ENCODE measurements at regions not wholly inside any gene's neighbourhood (a gene's known extent, or its start where the extent isn't known, plus 50 kb on each side); places are given as distances from the start of the nearest gene placed in this dataset.

- DNase-seq (ENCODE audit: low spot score) (peak; percentile 79), ATAC-seq (no peak)
- H3K4me1 Mint-ChIP-seq, result no peaks in the 10 kb centered on the region
- no peaks in the 10 kb centered on the region for H3K36me3 ChIP-seq (ENCODE audit: insufficient read depth)
- H3K36me3 Mint-ChIP-seq (ENCODE audit: low read depth), result peaks cover 10% of the 10 kb centered on the region; the same call in 2 of the 3 replicates
- H3K27ac Mint-ChIP-seq, result no peak overlapping the region
- H3K9me3 Mint-ChIP-seq, result peaks cover 16% of the 10 kb centered on the region; the same call in 2 of the 3 replicates
- H3K79me2 ChIP-seq (replicated peaks; ENCODE audit: insufficient read depth), result no peaks in the 10 kb centered on the region
- no peaks in the 10 kb centered on the region for H3K9me2 ChIP-seq (ENCODE audit: insufficient read depth)
- H3K4me2 ChIP-seq, result no peak overlapping the region
- H3K27me3 Mint-ChIP-seq (ENCODE audit: insufficient read depth, low read depth, poor library complexity), result no peaks in the 10 kb centered on the region
- H3K4me3 Mint-ChIP-seq, result no peak overlapping the region
- TF ChIP-seq NANOG (IDR thresholded peaks at IDR 0.05; ENCODE audit: borderline replicate concordance) (no peak), CTCF (conservative IDR thresholded peaks at IDR 0.05; ENCODE audit: low read depth in 2 of 2) (peak; percentile 63 to 70)
- H4K20me1 ChIP-seq (replicated peaks; ENCODE audit: insufficient read depth), result no peaks in the 10 kb centered on the region
- H3F3A ChIP-seq (replicated peaks; ENCODE audit: low read depth), result no peaks in the 10 kb centered on the region
- no peak overlapping the region for H3K27ac ChIP-seq (ENCODE audit: low read depth)
- H2AFZ ChIP-seq, result no peak overlapping the region
- H3K4me1 ChIP-seq (ENCODE audit: insufficient read depth), result no peaks in the 10 kb centered on the region
- H3K4me3 ChIP-seq, result no peak overlapping the region
- H3K27me3 ChIP-seq (ENCODE audit: insufficient read depth), result no peaks in the 10 kb centered on the region
Observed at GRCh38 chr4:175536852-175537453, 275.1 kb downstream of the GPM6A start.

- TF ChIP-seq NANOG (IDR thresholded peaks at IDR 0.05; ENCODE audit: borderline replicate concordance), result no peak
- no peak overlapping the region for H3K27ac ChIP-seq (ENCODE audit: low read depth)
- H3K4me1 ChIP-seq (ENCODE audit: insufficient read depth), result no peaks in the 10 kb centered on the region
- no peaks in the 10 kb centered on the region for H3K36me3 ChIP-seq (ENCODE audit: insufficient read depth)
- no peak overlapping the region for H3K4me3 Mint-ChIP-seq
- no peak overlapping the region for H3K4me2 ChIP-seq
- H3K79me2 ChIP-seq (replicated peaks; ENCODE audit: insufficient read depth), result no peaks in the 10 kb centered on the region
- no peaks in the 10 kb centered on the region for H4K20me1 ChIP-seq (replicated peaks; ENCODE audit: insufficient read depth)
- H3K36me3 Mint-ChIP-seq (ENCODE audit: low read depth), result 0 out of 3 replicates have a peak, but pooled peaks cover 3% of the 10 kb centered on the region
- no peak overlapping the region for H3K27ac Mint-ChIP-seq
- ATAC-seq (no peak), DNase-seq (ENCODE audit: low spot score) (no peak)
- H3K9me3 Mint-ChIP-seq, result peaks cover 6% of the 10 kb centered on the region; the same call in 1 of the 3 replicates
- H3K27me3 Mint-ChIP-seq (ENCODE audit: insufficient read depth, low read depth, poor library complexity), result no peaks in the 10 kb centered on the region
- H3K9me2 ChIP-seq (ENCODE audit: insufficient read depth), result no peaks in the 10 kb centered on the region
- H3F3A ChIP-seq (replicated peaks; ENCODE audit: low read depth), result no peaks in the 10 kb centered on the region
- H2AFZ ChIP-seq, result no peak overlapping the region
- no peaks in the 10 kb centered on the region for H3K4me1 Mint-ChIP-seq
- H3K27me3 ChIP-seq (ENCODE audit: insufficient read depth), result no peaks in the 10 kb centered on the region
- H3K4me3 ChIP-seq, result no peak overlapping the region
Observed at GRCh38 chr4:175539498-175539897, 272.6 kb downstream of the GPM6A start.

- DNase-seq (ENCODE audit: low spot score), result no peak
- H3K9me3 Mint-ChIP-seq, result peaks cover 5% of the 10 kb centered on the region; the same call in 1 of the 3 replicates
- H3K27ac ChIP-seq (ENCODE audit: low read depth), result no peak overlapping the region
- H3K9me2 ChIP-seq (ENCODE audit: insufficient read depth), result no peaks in the 10 kb centered on the region
- no peak overlapping the region for H3K4me3 ChIP-seq
- H3K27me3 Mint-ChIP-seq (ENCODE audit: insufficient read depth, low read depth, poor library complexity), result no peaks in the 10 kb centered on the region
- H3K4me1 Mint-ChIP-seq, result no peaks in the 10 kb centered on the region
- no peaks in the 10 kb centered on the region for H3K36me3 ChIP-seq (ENCODE audit: insufficient read depth)
- H4K20me1 ChIP-seq (replicated peaks; ENCODE audit: insufficient read depth), result no peaks in the 10 kb centered on the region
- H3K4me1 ChIP-seq (ENCODE audit: insufficient read depth), result no peaks in the 10 kb centered on the region
- H3F3A ChIP-seq (replicated peaks; ENCODE audit: low read depth), result no peaks in the 10 kb centered on the region
- H3K27ac Mint-ChIP-seq, result no peak overlapping the region
- no peaks in the 10 kb centered on the region for H3K27me3 ChIP-seq (ENCODE audit: insufficient read depth)
- no peak overlapping the region for H3K4me2 ChIP-seq
- no peaks in the 10 kb centered on the region for H3K79me2 ChIP-seq (replicated peaks; ENCODE audit: insufficient read depth)
- H3K4me3 Mint-ChIP-seq, result no peak overlapping the region
- no peak for ATAC-seq
- no peak overlapping the region for H2AFZ ChIP-seq
- 0 out of 3 replicates have a peak, but pooled peaks cover 3% of the 10 kb centered on the region for H3K36me3 Mint-ChIP-seq (ENCODE audit: low read depth)
- TF ChIP-seq EZH2phosphoT487 (IDR thresholded peaks at IDR 0.05; ENCODE audit: unreplicated experiment), result no peak
- no peak for TF ChIP-seq NANOG (IDR thresholded peaks at IDR 0.05; ENCODE audit: borderline replicate concordance)
- TF ChIP-seq ETS1 (IDR thresholded peaks at IDR 0.05), result no peak
- no peak for TF ChIP-seq JUNB (IDR thresholded peaks at IDR 0.05; ENCODE audit: unreplicated experiment)
- TF ChIP-seq STAT1 (IDR thresholded peaks at IDR 0.05; ENCODE audit: unreplicated experiment), result no peak
- TF ChIP-seq REST (IDR thresholded peaks at IDR 0.05; ENCODE audit: unreplicated experiment), result no peak
Observed at GRCh38 chr4:175540151-175540550, 271.9 kb downstream of the GPM6A start.

All from GM23338 (cell line).